Erythroblast (primary cell): ENCODE measurements at regions not wholly inside any gene's neighbourhood (a gene's known extent, or its start where the extent isn't known, plus 50 kb on each side); places are given as distances from the start of the nearest gene placed in this dataset.

ENCODE experiments used
- GATA1 ChIP-seq: IDR thresholded peaks from 2 replicates; pipeline ENCODE4 v1.6.1; 2011; ENCODE audit warnings: low read depth, mild to moderate bottlenecking, control low read depth, low read length, moderate library complexity
- POLR2A ChIP-seq: IDR thresholded peaks from 2 replicates; pipeline ENCODE4 v1.6.1; 2011; ENCODE audit warnings: mild to moderate bottlenecking, low read length

DNA sequence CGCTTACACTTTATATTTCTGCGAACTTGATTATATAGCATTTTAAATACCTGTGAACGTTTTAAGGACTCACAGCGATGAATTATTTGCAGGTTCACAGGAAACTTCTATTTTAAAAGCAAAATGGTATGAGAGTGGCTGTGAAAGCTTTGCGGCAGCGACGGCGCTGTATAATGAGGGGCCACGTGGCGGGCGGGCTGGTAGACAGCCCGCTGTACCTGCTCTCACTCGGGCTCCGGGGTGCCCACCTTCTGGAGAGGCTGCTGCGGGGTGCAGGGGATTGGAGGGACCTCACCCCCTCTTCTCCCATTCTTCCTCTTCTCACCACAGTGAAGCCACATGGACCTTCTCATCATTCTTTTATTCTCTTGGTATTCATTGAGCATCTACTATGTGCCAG, 164.2 kb upstream of the MYL2 start:
- TF ChIP-seq POLR2A, result no peak
- TF ChIP-seq GATA1, result no peak
